ENCODE measurements at regions not wholly inside any gene's neighbourhood (a gene's known extent, or its start where the extent isn't known, plus 50 kb on each side); places are given as distances from the start of the nearest gene placed in this dataset.

GRCh38 chr15:37261685-37262084, 161.3 kb upstream of the MEIS2 start:
- no peak for DNase-seq

- DNase-seq = no peak
These were observed 162.7 kb upstream of the MEIS2 start for GRCh38 chr15:37262922-37263608.

GRCh38 chr15:37289109-37289765, 188.9 kb upstream of the MEIS2 start:
- DNase-seq = no peak

GRCh38 chr15:37291920-37292319, 191.6 kb upstream of the MEIS2 start:
- no peak for DNase-seq

GRCh38 chr15:37298271-37298670, 197.9 kb upstream of the MEIS2 start:
- no peak for DNase-seq

GRCh38 chr15:37339437-37339836, 239.1 kb upstream of the MEIS2 start:
- no peak for DNase-seq

GRCh38 chr15:37339856-37340255, 239.5 kb upstream of the MEIS2 start:
- no peak for DNase-seq

GRCh38 chr15:37340438-37340837, 240.1 kb upstream of the MEIS2 start:
- DNase-seq = no peak

- DNase-seq = no peak
These were observed 258.9 kb upstream of the MEIS2 start for GRCh38 chr15:37359101-37359892.

- no peak for DNase-seq
These were observed 259.5 kb upstream of the MEIS2 start for GRCh38 chr15:37359893-37360290.

GRCh38 chr15:37360724-37361123, 260.4 kb upstream of the MEIS2 start:
- no peak for DNase-seq

- DNase-seq = no peak
These were observed 261.3 kb upstream of the MEIS2 start for GRCh38 chr15:37361621-37362020.

GRCh38 chr15:37362414-37362813, 262.1 kb upstream of the MEIS2 start:
- DNase-seq = no peak

- DNase-seq = no peak
These were observed 268.6 kb upstream of the MEIS2 start for GRCh38 chr15:37368961-37369360.

GRCh38 chr15:37370941-37371340, 270.6 kb upstream of the MEIS2 start:
- DNase-seq = no peak

- DNase-seq = no peak
These were observed 271.7 kb upstream of the MEIS2 start for GRCh38 chr15:37372064-37372463.

- DNase-seq = no peak
These were observed 275.2 kb upstream of the MEIS2 start for GRCh38 chr15:37375519-37375918.

- no peak for DNase-seq
These were observed 277.1 kb upstream of the MEIS2 start for GRCh38 chr15:37377428-37377827.

GRCh38 chr15:37394402-37395099, 294.2 kb upstream of the MEIS2 start:
- no peak for DNase-seq

GRCh38 chr15:37395100-37395468, 294.7 kb upstream of the MEIS2 start:
- DNase-seq = no peak

GRCh38 chr15:37397266-37398022, 297.1 kb upstream of the MEIS2 start:
- no peak for DNase-seq

- DNase-seq = no peak
These were observed 315.8 kb upstream of the MEIS2 start for GRCh38 chr15:37416103-37416502.

GRCh38 chr15:37425541-37425940, 325.2 kb upstream of the MEIS2 start:
- no peak for DNase-seq

Measured in NCI-H526 treated with DMSO at 0.1 percent for 48 hours (cell line).